ENCODE measurements at regions not wholly inside any gene's neighbourhood (a gene's known extent, or its start where the extent isn't known, plus 50 kb on each side); places are given as distances from the start of the nearest gene placed in this dataset.

GRCh38 chr2:16007167-16007934 lies 67.0 kb downstream of the MYCN start:
- TF ChIP-seq CTCF (IDR thresholded peaks at IDR 0.05; ENCODE audit: insufficient read depth, low read length, poor library complexity, severe bottlenecking): no peak
- no peak for TF ChIP-seq EZH2phosphoT487 (conservative IDR thresholded peaks at IDR 0.05; ENCODE audit: low read length)
